Esophagus muscularis mucosa (tissue), 4 donors: ENCODE measurements at regions not wholly inside any gene's neighbourhood (a gene's known extent, or its start where the extent isn't known, plus 50 kb on each side); places are given as distances from the start of the nearest gene placed in this dataset.
A peak's percentile ranks its signal among the peaks of the same experiment; 100 is the strongest.
"Not testable (repeated sequence)": the region's sequence is repeated elsewhere in the genome, so short reads cannot be mapped to it uniquely, and the experiment has no call there.

ENCODE experiments used
- CTCF ChIP-seq, 3 experiments: fragments of 200-600 bp in 2 of 3; fragments of 450-650 bp in 1 of 3; sonication (generic) in 2 of 3; IDR thresholded peaks; one replicate each; pipeline ENCODE4 v1.5.1; 2017 to 2019; ENCODE audit warnings: antibody characterized with exemption in 3 of 3, mild to moderate bottlenecking in 2 of 3, moderate library complexity in 1 of 3
- EP300 ChIP-seq: sonication (generic); formaldehyde crosslinking; IDR thresholded peaks from one replicate; pipeline ENCODE4 v1.6.1; 2017; ENCODE audit warnings: antibody characterized with exemption
- POLR2A ChIP-seq: fragments of 450-650 bp; IDR thresholded peaks from one replicate; pipeline ENCODE4 v1.6.1; 2017; ENCODE audit warnings: antibody characterized with exemption, moderate library complexity, mild to moderate bottlenecking, low read depth
- POLR2AphosphoS5 ChIP-seq, 2 donors: sonication (generic); formaldehyde crosslinking; IDR thresholded peaks; one replicate each; pipeline ENCODE4 v1.6.1; 2017; ENCODE audit warnings: antibody characterized with exemption in 2 of 2

GRCh38 chr1:223907943-223908587 lies 62.3 kb upstream of the TP53BP2 start:
- TF ChIP-seq POLR2AphosphoS5 (IDR thresholded peaks at IDR 0.05); POLR2A; EP300: not testable (repeated sequence)
- TF ChIP-seq CTCF (IDR thresholded peaks at IDR 0.05) = peak in 2 of 3 experiments; percentile 21 to 45
